ENCODE measurements at regions not wholly inside any gene's neighbourhood (a gene's known extent, or its start where the extent isn't known, plus 50 kb on each side); places are given as distances from the start of the nearest gene placed in this dataset.
A peak's percentile ranks its signal among the peaks of the same experiment; 100 is the strongest.

DNA sequence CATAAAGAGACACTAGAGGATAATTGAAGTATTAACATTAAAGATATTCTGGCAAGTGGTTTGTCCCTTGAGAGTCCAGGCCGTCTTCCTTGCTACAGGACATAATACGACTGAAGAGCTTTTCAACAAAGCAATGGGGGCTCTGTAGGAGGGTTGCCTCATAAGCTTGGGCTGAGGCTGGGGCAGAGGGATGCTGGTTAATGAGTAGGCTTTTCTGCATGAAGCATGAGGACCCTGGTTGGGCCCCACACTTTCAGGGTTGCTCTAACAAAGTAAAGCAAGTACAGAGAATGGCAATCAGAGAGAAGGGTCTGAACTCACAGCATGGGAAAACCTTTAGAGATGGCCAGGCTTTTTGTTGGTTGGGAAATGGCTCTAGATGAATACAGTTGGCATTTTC is 281.3 kb downstream of the IDS start:
- H3K27ac ChIP-seq (ENCODE audit: low read depth, low read length) = no peak overlapping the region
- no peaks in the 10 kb centered on the region for H3K4me1 ChIP-seq (ENCODE audit: control insufficient read depth, insufficient read depth, low read length, unreplicated experiment)
- H3K27me3 ChIP-seq (ENCODE audit: insufficient read depth, low read length) = no peaks in the 10 kb centered on the region
- no peaks in the 10 kb centered on the region for H3K36me3 ChIP-seq (ENCODE audit: insufficient read depth, low read length)
- no peak overlapping the region for H3K4me3 ChIP-seq (ENCODE audit: low read depth, low read length)
- no peak overlapping the region for H2AFZ ChIP-seq (ENCODE audit: low read length, unreplicated experiment)
- H3K79me2 ChIP-seq (ENCODE audit: control insufficient read depth, insufficient read depth, low read length, unreplicated experiment) = no peaks in the 10 kb centered on the region

DNA sequence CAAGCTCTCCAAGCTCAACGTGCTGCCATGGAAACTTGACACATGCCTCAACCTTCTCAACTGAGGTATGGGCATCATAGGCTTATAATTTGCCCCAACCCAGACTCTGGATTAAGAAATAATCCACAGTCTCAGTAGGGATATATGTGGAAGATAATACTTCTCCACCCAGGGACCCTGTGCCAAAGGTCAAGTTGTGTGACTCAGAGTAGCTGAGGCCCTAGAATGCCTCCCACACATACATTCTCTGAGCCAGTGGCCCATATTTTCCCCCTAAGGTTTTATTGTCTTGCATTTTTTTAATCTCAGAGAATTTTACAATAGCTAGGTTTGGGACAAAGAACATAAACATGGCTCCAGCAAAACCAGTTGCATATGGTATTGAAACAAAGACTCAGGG is 283.1 kb downstream of the IDS start:
- Histone ChIP-seq H3K79me2 (ENCODE audit: control insufficient read depth, insufficient read depth, low read length, unreplicated experiment) (no peaks in the 10 kb centered on the region), H3K4me3 (ENCODE audit: low read depth, low read length) (no peak overlapping the region), H3K27me3 (ENCODE audit: insufficient read depth, low read length) (no peaks in the 10 kb centered on the region), H3K36me3 (ENCODE audit: insufficient read depth, low read length) (no peaks in the 10 kb centered on the region), H3K4me1 (ENCODE audit: control insufficient read depth, insufficient read depth, low read length, unreplicated experiment) (no peaks in the 10 kb centered on the region), H2AFZ (ENCODE audit: low read length, unreplicated experiment) (no peak overlapping the region), H3K27ac (ENCODE audit: low read depth, low read length) (no peak overlapping the region)

DNA sequence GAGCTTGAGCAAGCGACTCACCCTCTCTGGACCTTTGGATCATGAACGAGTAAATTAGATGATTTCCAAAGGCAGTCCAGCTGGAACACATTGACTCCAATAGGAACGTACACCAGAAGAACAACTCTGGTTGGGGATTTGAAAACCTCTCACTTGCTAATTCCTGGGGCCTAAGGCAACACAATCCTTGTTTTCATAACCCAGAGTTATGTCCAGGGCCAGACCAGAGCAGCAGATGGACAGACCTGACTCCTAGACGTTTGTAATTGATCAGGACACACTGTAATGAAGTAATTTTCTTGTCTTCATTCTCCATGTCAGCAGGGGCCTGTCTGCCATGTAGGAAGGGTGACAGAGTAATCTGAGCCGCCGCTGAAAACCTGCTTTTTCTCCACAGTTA is 283.9 kb downstream of the IDS start:
- Histone ChIP-seq H3K4me3 (ENCODE audit: low read depth, low read length) (no peak overlapping the region), H3K79me2 (ENCODE audit: control insufficient read depth, insufficient read depth, low read length, unreplicated experiment) (no peaks in the 10 kb centered on the region), H2AFZ (ENCODE audit: low read length, unreplicated experiment) (no peak overlapping the region), H3K4me1 (ENCODE audit: control insufficient read depth, insufficient read depth, low read length, unreplicated experiment) (no peaks in the 10 kb centered on the region), H3K36me3 (ENCODE audit: insufficient read depth, low read length) (no peaks in the 10 kb centered on the region), H3K27ac (ENCODE audit: low read depth, low read length) (no peak overlapping the region), H3K27me3 (ENCODE audit: insufficient read depth, low read length) (no peaks in the 10 kb centered on the region)

DNA sequence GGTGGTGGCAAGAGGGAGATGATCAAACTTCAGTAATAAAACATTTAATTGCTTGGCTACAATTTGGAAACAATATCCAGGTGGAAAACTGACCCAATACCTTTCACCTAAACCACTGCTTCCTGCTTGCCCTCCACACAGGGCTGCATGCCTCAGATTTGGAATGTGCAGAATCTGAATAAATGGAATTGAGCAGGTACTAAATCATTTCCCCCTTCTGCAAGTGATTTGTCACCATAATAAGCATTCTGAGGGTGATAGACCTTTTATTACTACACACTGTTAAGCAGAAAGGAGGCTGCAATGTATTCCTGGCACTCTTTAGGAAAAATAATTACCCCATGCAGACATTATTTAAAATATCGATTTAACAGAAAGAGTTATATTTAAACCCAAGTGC is 291.8 kb downstream of the IDS start:
- Histone ChIP-seq H2AFZ (ENCODE audit: low read length, unreplicated experiment) (no peak overlapping the region), H3K27ac (ENCODE audit: low read depth, low read length) (peak overlapping the region; percentile 34), H3K79me2 (ENCODE audit: control insufficient read depth, insufficient read depth, low read length, unreplicated experiment) (no peaks in the 10 kb centered on the region), H3K4me3 (ENCODE audit: low read depth, low read length) (no peak overlapping the region), H3K4me1 (ENCODE audit: control insufficient read depth, insufficient read depth, low read length, unreplicated experiment) (peaks cover 6% of the 10 kb centered on the region), H3K36me3 (ENCODE audit: insufficient read depth, low read length) (no peaks in the 10 kb centered on the region), H3K27me3 (ENCODE audit: insufficient read depth, low read length) (no peaks in the 10 kb centered on the region)

DNA sequence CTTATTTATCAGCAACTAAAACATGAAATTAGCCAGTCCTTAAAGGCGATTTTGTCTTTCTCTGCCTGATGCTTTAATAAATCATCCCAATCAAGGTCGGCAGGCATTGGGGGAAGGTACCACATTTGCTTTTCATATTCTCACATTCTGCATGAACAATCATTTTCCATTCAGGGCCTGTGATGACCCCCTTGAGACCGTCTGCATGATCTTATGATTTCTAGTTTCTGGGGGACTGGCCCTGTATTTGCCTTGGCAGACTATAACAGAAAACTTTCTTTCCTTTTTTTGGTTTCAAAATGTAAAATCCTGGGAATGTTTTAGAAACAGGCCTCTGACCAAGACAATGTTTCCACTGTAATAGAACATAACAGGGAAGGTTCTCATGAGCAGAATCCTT is 296.8 kb downstream of the IDS start:
- no peak overlapping the region for H3K27ac ChIP-seq (ENCODE audit: low read depth, low read length)
- H3K4me3 ChIP-seq (ENCODE audit: low read depth, low read length) = no peak overlapping the region
- peaks cover 4% of the 10 kb centered on the region for H3K4me1 ChIP-seq (ENCODE audit: control insufficient read depth, insufficient read depth, low read length, unreplicated experiment)
- H3K36me3 ChIP-seq (ENCODE audit: insufficient read depth, low read length) = no peaks in the 10 kb centered on the region
- H3K79me2 ChIP-seq (ENCODE audit: control insufficient read depth, insufficient read depth, low read length, unreplicated experiment) = no peaks in the 10 kb centered on the region
- H2AFZ ChIP-seq (ENCODE audit: low read length, unreplicated experiment) = no peak overlapping the region
- no peaks in the 10 kb centered on the region for H3K27me3 ChIP-seq (ENCODE audit: insufficient read depth, low read length)

DNA sequence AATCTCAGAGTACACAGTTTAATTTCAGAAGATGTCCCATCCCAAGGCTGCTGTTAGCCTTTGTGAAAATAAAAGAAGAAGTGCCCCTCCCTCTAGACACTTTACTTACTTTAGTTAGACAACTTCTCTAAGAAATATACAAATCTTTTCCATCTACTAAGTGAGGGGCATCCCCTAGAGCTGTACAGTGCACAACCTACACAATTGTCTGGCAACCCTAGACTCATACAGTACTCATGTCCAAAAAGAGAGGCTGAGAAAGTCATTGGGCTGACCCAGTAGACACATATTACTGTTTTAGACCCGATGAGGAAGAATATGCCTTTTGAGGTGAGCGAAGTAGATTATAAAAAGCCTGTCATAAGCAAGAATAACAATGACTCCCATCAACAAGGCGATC is 297.6 kb downstream of the IDS start:
- Histone ChIP-seq H3K79me2 (ENCODE audit: control insufficient read depth, insufficient read depth, low read length, unreplicated experiment) (no peaks in the 10 kb centered on the region), H3K27ac (ENCODE audit: low read depth, low read length) (no peak overlapping the region)

DNA sequence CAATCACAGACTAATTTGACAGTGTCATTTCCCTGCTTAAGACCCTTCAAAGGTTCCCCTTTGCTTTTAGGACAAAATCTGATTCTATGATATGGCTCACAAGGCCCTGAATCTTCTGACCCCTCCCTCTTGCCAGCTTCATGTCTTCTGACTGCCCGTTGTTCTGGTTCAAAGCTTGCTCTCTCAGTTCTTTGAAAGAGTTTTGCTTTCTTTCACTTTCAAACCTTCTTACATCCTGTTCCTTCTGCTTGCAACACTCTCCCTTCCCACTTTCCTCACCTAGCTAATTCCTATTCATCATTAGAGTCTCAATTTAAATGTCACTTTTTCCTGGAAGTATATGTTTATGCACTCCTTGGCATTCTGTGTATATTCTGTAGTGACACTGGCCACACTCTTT is 299.2 kb downstream of the IDS start:
- Histone ChIP-seq H2AFZ (ENCODE audit: low read length, unreplicated experiment) (no peak overlapping the region), H3K36me3 (ENCODE audit: insufficient read depth, low read length) (no peaks in the 10 kb centered on the region), H3K27ac (ENCODE audit: low read depth, low read length) (no peak overlapping the region), H3K4me3 (ENCODE audit: low read depth, low read length) (no peak overlapping the region), H3K4me1 (ENCODE audit: control insufficient read depth, insufficient read depth, low read length, unreplicated experiment) (no peaks in the 10 kb centered on the region), H3K27me3 (ENCODE audit: insufficient read depth, low read length) (no peaks in the 10 kb centered on the region), H3K79me2 (ENCODE audit: control insufficient read depth, insufficient read depth, low read length, unreplicated experiment) (no peaks in the 10 kb centered on the region)

More for the DNA sequence above, 297.6 kb downstream of the IDS start:
- no peak overlapping the region for H2AFZ ChIP-seq (ENCODE audit: low read length, unreplicated experiment)
- H3K4me3 ChIP-seq (ENCODE audit: low read depth, low read length) = no peak overlapping the region
- H3K27me3 ChIP-seq (ENCODE audit: insufficient read depth, low read length) = no peaks in the 10 kb centered on the region
- H3K4me1 ChIP-seq (ENCODE audit: control insufficient read depth, insufficient read depth, low read length, unreplicated experiment) = no peaks in the 10 kb centered on the region
- H3K36me3 ChIP-seq (ENCODE audit: insufficient read depth, low read length) = no peaks in the 10 kb centered on the region

DNA sequence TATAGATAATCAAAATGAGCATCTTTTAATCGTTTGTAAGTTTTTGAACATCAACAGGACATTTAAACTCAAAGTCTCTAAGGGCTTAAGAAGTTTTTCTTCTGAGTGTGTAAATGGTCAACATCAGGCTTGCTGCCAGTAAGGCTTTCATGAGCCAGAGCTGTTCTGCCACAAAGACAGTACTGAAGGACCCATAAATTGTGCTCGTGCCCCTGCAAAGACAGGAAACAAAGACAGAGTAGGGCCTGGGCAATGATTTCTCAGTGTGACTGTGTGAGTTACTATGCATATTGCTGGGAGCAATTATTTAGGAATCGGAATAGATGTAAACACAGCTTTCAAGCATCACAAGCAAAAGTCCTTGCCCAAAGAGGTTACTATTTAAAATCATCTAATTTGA is 300.0 kb downstream of the IDS start:
- no peak overlapping the region for H3K27ac ChIP-seq (ENCODE audit: low read depth, low read length)
- no peaks in the 10 kb centered on the region for H3K36me3 ChIP-seq (ENCODE audit: insufficient read depth, low read length)
- H2AFZ ChIP-seq (ENCODE audit: low read length, unreplicated experiment) = no peak overlapping the region
- no peaks in the 10 kb centered on the region for H3K4me1 ChIP-seq (ENCODE audit: control insufficient read depth, insufficient read depth, low read length, unreplicated experiment)
- H3K4me3 ChIP-seq (ENCODE audit: low read depth, low read length) = no peak overlapping the region
- no peaks in the 10 kb centered on the region for H3K79me2 ChIP-seq (ENCODE audit: control insufficient read depth, insufficient read depth, low read length, unreplicated experiment)
- no peaks in the 10 kb centered on the region for H3K27me3 ChIP-seq (ENCODE audit: insufficient read depth, low read length)

DNA sequence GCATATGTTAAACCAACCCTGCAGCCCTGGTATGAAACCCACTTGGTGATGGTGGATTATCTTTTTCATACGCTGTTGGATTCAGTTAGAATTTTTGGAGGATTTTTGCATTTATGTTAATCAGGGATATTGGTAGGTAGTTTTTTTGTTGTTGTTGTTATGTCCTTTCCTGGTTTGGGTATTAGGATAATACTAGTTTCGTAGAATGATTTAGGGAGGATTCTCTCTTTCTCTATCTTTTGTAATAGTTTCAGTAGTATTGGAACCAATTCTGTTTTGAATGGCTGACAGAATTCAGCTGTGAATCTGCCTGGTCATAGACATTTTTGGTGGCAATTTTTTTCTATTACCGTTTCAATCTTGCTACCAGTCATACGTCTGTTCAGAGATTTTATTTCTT is 305.4 kb downstream of the IDS start:
- Histone ChIP-seq H3K27ac (ENCODE audit: low read depth, low read length) (no peak overlapping the region), H3K4me3 (ENCODE audit: low read depth, low read length) (no peak overlapping the region), H3K36me3 (ENCODE audit: insufficient read depth, low read length) (no peaks in the 10 kb centered on the region), H2AFZ (ENCODE audit: low read length, unreplicated experiment) (no peak overlapping the region), H3K79me2 (ENCODE audit: control insufficient read depth, insufficient read depth, low read length, unreplicated experiment) (no peaks in the 10 kb centered on the region), H3K27me3 (ENCODE audit: insufficient read depth, low read length) (no peaks in the 10 kb centered on the region), H3K4me1 (ENCODE audit: control insufficient read depth, insufficient read depth, low read length, unreplicated experiment) (no peaks in the 10 kb centered on the region)

DNA sequence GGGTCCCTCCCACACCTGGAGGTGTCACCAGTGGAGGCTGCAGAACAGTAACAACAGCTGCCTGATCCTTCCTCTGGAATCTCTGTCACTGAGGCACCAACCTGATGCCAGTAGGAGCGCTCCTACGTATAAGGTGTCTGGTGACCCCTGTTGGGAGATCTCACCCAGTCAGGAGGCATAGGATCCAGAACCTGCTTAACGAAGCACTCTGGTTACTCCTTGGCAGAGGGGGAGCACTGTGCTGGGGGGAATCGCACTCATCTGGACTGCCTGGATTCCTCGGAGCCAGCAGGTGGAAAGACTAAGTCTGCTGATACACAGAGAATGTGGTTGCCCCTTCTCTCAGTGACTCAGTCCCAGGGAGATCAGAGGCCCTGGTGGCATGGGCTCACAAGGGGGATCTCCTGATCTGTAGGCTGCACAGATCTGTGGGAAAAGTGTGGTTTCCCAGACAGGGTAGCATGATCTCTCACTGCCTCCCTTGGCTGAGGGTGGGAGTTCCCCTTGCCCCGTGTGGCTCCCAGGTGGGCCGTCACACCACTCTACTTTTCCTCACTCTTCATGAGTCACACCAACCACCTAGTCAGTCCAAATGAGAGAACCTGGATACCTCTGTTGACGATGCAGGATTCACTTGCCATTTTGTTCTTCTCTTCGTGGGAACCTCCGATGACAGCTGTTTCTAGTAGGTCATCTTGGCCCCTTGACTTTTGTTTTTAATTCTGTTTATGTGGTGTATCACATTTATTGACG is 305.9 kb downstream of the IDS start:
- H3K4me3 ChIP-seq (ENCODE audit: low read depth, low read length) = no peak overlapping the region
- H3K27ac ChIP-seq (ENCODE audit: low read depth, low read length) = no peak overlapping the region

DNA sequence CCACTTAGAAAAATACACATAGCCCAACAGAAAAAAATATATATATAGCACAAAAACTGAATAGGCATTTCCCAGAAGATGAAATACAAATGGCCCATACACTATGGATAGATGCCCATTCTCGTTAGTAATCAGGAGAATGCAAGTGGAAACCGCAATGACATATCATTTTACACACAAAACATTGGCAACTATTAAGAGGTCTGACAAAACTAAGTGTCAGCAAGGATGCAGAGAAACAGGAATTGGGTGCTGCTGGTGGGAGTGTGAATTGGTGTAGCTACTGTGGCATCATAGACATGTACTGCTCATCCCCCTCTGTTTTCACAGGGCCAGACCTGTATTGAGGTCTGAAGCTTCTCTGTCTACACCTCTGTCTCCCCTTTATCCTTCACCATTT is 320.0 kb downstream of the IDS start:
- no peak overlapping the region for H2AFZ ChIP-seq (ENCODE audit: low read length, unreplicated experiment)
- H3K4me3 ChIP-seq (ENCODE audit: low read depth, low read length) = no peak overlapping the region
- peaks cover 3% of the 10 kb centered on the region for H3K4me1 ChIP-seq (ENCODE audit: control insufficient read depth, insufficient read depth, low read length, unreplicated experiment)
- no peaks in the 10 kb centered on the region for H3K79me2 ChIP-seq (ENCODE audit: control insufficient read depth, insufficient read depth, low read length, unreplicated experiment)
- H3K27me3 ChIP-seq (ENCODE audit: insufficient read depth, low read length) = no peaks in the 10 kb centered on the region
- peak overlapping the region; percentile 37; the same call in 1 of the 2 replicates for H3K27ac ChIP-seq (ENCODE audit: low read depth, low read length)
- no peaks in the 10 kb centered on the region for H3K36me3 ChIP-seq (ENCODE audit: insufficient read depth, low read length)

More for the DNA sequence above, 305.9 kb downstream of the IDS start:
- no peaks in the 10 kb centered on the region for H3K27me3 ChIP-seq (ENCODE audit: insufficient read depth, low read length)
- H3K36me3 ChIP-seq (ENCODE audit: insufficient read depth, low read length) = no peaks in the 10 kb centered on the region
- H3K79me2 ChIP-seq (ENCODE audit: control insufficient read depth, insufficient read depth, low read length, unreplicated experiment) = no peaks in the 10 kb centered on the region
- H3K4me1 ChIP-seq (ENCODE audit: control insufficient read depth, insufficient read depth, low read length, unreplicated experiment) = no peaks in the 10 kb centered on the region
- H2AFZ ChIP-seq (ENCODE audit: low read length, unreplicated experiment) = no peak overlapping the region
